ENCODE measurements at regions not wholly inside any gene's neighbourhood (a gene's known extent, or its start where the extent isn't known, plus 50 kb on each side); places are given as distances from the start of the nearest gene placed in this dataset.
A peak's percentile ranks its signal among the peaks of the same experiment; 100 is the strongest.
"Not testable (repeated sequence)": the region's sequence is repeated elsewhere in the genome, so short reads cannot be mapped to it uniquely, and the experiment has no call there.

- DNase-seq (ENCODE audit: low read depth in 2 of 2), result not testable (repeated sequence)
Measured at GRCh38 chr11:106555566-106556250, 462.6 kb downstream of the GUCY1A2 start.

- no peak for DNase-seq (ENCODE audit: low read depth in 2 of 2)
Measured at GRCh38 chr11:106565326-106565725, 452.9 kb downstream of the GUCY1A2 start.

GRCh38 chr11:106568632-106569031 is 449.6 kb downstream of the GUCY1A2 start:
- DNase-seq (ENCODE audit: low read depth in 2 of 2), result no peak

GRCh38 chr11:106577384-106577783 is 440.9 kb downstream of the GUCY1A2 start:
- not testable (repeated sequence) for DNase-seq (ENCODE audit: low read depth in 2 of 2)

GRCh38 chr11:106581399-106581798 is 436.9 kb downstream of the GUCY1A2 start:
- no peak for DNase-seq (ENCODE audit: low read depth in 2 of 2)

- peak in 1 of 2 donors; percentile 30 for DNase-seq (ENCODE audit: low read depth in 2 of 2)
Measured at GRCh38 chr11:106585061-106585460, 433.2 kb downstream of the GUCY1A2 start.

GRCh38 chr11:106594751-106595351 is 423.4 kb downstream of the GUCY1A2 start:
- DNase-seq (ENCODE audit: low read depth in 2 of 2), result no peak

- DNase-seq (ENCODE audit: low read depth in 2 of 2), result no peak
Measured at GRCh38 chr11:106601684-106602297, 416.5 kb downstream of the GUCY1A2 start.

GRCh38 chr11:106608677-106609076 is 409.6 kb downstream of the GUCY1A2 start:
- DNase-seq (ENCODE audit: low read depth in 2 of 2), result no peak

GRCh38 chr11:106614262-106614661 is 404.0 kb downstream of the GUCY1A2 start:
- DNase-seq (ENCODE audit: low read depth in 2 of 2), result no peak

- no peak for DNase-seq (ENCODE audit: low read depth in 2 of 2)
Measured at GRCh38 chr11:106619320-106619990, 398.8 kb downstream of the GUCY1A2 start.

- DNase-seq (ENCODE audit: low read depth in 2 of 2), result no peak
Measured at GRCh38 chr11:106621484-106621883, 396.8 kb downstream of the GUCY1A2 start.
